Kidney capillary endothelial cell (primary cell): ENCODE measurements at regions not wholly inside any gene's neighbourhood (a gene's known extent, or its start where the extent isn't known, plus 50 kb on each side); places are given as distances from the start of the nearest gene placed in this dataset.
"Not testable (repeated sequence)": the region's sequence is repeated elsewhere in the genome, so short reads cannot be mapped to it uniquely, and the experiment has no call there.

Source experiments
- DNase-seq: peaks from one replicate; pipeline ENCODE4 v3.0.0-alpha.2; 2018; ENCODE audit warnings: low spot score

DNA sequence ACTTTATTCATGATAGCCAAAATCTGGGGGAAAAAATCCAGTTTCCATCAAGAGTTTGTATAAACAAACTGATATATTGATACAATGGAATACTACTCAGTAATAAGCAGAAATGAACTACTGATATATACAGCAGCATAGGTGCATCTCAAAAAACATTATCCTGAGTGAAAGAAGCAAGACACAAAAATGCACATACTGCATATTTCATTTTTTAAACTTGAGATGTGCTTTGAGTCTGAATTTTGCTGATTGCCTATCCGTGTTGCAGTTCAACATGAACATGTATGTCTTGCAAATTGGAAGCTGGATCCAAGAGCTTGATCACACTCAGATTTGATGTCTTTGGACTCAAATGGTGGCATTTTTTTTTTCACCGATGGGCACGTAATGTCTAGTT lies 132.4 kb downstream of the TSEN15 start:
- DNase-seq = no peak

- not testable (repeated sequence) for DNase-seq
Measured at GRCh38 chr1:184184614-184185013, 133.1 kb downstream of the TSEN15 start.

GRCh38 chr1:184185347-184185746 lies 133.8 kb downstream of the TSEN15 start:
- DNase-seq = no peak

GRCh38 chr1:184186167-184186566 lies 134.6 kb downstream of the TSEN15 start:
- DNase-seq = no peak

- no peak for DNase-seq
Measured at GRCh38 chr1:184187097-184187496, 135.6 kb downstream of the TSEN15 start.

- DNase-seq = no peak
Measured at GRCh38 chr1:184188037-184188436, 136.5 kb downstream of the TSEN15 start.

GRCh38 chr1:184189361-184189760 lies 137.8 kb downstream of the TSEN15 start:
- DNase-seq = no peak

- DNase-seq = no peak
Measured at GRCh38 chr1:184190616-184191015, 139.1 kb downstream of the TSEN15 start.

GRCh38 chr1:184191181-184191621 lies 139.7 kb downstream of the TSEN15 start:
- DNase-seq = no peak

DNA sequence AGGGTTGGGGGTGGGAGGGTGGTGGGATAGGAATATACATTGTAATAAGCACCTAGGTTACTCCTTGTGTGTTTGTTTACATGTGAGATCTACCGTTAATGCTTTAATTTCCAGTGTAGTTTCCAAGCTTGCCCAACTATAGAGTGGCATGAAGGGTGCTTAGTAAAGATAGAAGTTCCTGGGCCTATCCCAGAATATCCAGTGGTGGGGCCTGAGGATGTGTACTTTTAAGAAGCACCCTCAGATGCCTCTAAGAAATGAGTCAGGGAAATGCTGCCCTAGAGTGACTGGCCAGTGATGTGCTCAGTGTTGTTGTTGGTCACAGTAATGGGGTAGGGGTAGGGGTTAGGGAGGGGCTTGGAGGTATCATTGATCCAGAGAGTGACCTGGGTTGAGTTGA lies 141.3 kb downstream of the TSEN15 start:
- no peak for DNase-seq

DNA sequence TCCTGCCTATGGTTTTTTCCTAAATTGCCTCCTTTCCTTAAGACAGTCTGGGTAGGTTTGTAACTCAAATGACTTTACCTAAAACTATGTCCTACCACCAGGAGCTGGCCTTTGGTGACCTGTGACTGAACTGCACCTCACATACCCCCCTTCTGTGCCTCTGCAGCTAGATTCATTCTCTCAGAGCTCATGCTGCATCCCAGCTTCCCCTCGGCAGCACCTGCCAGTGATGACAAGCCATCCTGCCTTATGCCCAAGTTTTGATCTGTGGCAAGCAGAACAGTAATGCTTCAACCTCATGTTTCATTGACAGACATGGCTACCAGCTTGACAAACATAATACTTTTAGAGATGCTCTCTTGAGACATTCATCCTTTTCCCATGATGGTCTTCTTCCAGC lies 141.9 kb downstream of the TSEN15 start:
- no peak for DNase-seq

DNA sequence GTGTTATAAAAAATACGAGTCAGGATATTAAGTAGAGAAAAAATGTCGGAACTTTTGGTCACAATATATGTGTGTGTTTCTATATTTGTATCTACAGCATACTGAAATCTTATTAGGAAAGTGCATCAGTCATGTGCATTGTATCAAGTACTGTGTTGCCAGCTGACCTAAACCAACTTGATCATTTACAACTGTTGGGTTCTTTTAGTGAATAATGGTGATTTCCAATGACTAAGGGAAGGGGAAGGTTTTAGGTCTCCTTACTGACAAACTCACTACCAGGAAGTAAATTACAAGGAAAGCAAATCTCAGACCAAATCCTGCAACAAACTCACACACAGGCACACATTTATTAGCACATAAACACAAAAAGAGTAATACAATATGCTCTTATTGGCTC lies 142.7 kb downstream of the TSEN15 start:
- no peak for DNase-seq

DNA sequence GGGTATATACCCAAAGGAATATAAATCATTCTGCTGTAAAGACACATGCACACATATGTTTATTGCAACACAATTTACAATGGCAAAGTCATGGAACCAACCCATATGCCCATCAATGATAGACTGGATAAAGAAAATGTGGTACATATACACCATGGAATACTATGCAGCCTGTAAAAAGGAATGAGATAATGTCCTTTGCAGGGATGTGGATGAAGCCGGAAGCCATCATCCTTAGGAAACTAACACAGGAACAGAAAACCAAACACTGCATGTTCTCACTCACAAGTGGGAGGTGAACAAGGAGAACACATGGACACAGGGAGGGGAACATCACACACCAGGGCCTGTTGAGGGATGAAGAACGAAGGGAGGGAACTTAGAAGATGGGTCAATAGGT lies 144.2 kb downstream of the TSEN15 start:
- not testable (repeated sequence) for DNase-seq

DNA sequence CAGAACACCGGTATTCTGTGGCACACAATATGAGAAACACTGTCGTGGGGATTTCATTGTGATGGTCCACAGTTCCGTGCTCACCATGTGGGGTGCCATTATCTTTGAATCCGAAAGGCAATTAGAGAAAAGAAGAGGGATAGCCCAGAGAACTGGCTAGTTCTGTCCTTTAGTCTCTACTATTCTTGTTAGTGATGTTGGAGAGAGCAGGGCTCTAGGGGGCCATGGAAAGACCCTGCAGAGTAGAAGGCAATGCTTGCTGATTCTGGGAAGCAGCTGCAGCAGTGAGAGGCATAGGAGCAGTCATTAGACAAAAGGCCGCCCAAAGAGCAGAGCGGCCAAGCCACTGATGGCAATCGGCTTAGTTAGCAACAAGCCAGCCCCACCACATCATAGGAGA lies 146.3 kb downstream of the TSEN15 start:
- DNase-seq = no peak

- no peak for DNase-seq
Measured at GRCh38 chr1:184199036-184199435, 147.5 kb downstream of the TSEN15 start.

DNA sequence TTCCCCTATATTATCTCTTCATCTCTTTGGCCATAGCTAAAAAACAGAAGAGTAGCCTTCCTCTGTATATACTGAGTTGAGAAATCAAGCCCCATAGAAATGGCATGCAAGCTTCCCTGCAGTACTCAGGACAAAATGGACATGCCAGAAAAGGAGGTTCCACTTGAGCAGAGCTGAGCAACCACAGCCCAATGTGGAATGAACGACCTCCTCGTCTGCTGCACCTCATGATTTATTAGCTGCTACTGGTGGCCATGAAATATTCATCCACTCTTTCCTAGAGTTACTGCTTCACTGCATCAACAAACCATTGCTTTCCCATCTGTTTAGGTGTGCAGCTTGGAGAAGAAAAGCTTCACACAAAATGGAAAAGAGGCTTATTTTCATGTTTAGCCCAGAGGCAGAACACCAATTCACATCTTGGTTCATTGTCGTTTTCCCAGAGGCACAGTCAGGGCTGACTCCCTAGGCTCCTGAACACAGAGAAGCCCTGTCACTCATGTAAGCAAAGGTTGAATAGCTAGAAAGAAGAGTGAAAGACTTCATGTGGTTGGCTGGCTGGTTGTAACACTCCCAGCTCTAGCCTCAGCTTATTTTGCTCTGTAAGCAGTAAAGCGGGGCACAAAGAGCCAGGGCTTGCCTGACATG lies 148.0 kb downstream of the TSEN15 start:
- no peak for DNase-seq

- DNase-seq = no peak
Measured at GRCh38 chr1:184208622-184209021, 157.1 kb downstream of the TSEN15 start.

GRCh38 chr1:184210031-184210430 lies 158.5 kb downstream of the TSEN15 start:
- DNase-seq = no peak

DNA sequence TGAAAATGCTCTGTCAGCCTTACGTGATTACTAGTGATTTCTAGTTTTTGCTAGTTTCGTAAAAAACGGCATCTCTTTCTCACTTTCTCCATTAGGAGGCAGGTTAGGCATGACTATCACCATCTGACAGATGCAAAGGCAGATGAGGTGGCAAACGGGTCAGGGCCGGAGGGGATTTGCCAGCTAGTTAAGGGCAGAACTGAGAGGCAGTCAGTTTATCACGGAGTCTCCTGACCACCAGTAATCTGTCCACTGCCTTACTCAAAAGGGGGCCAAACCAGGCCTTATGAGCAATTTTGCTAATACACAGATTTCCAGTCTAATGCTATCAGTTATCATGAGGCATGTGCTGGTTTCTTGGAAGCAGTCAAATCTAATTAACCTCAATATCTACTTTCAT lies 159.3 kb downstream of the TSEN15 start:
- DNase-seq = no peak

- no peak for DNase-seq
Measured at GRCh38 chr1:184212649-184213314, 161.3 kb downstream of the TSEN15 start.

GRCh38 chr1:184214128-184214527 lies 162.6 kb downstream of the TSEN15 start:
- no peak for DNase-seq

GRCh38 chr1:184215274-184215925 lies 163.9 kb downstream of the TSEN15 start:
- no peak for DNase-seq

DNA sequence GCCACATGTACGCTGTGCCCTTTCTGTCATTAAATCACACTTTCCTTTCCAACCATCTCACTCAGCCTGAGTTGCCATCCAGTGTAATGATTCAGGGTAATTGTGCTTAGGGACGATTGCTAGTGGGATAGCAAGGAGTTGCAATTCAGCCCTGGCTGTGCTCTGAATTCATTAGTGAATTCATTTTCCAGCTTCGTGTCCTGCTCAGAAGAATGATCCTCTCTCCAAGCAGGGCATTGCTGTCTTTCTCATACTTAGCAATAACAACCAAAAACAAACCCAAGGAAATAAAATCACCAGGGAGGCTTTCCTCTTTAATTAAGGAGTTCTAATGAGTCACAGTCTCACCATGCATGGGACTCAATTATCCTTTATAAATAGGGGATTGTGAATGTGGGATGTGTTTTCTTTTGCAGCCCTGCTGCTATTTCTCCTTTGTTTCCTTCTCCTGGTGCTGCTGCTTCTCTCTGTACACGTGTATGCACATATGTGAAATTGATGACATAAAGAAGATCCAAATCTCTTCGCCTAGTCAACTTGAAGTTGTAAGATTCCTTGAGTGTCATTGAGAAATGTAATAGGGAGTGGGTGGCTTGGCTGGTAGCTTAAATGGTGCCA lies 167.0 kb downstream of the TSEN15 start:
- no peak for DNase-seq
